CD4-positive, alpha-beta T cell treated with Interleukin-15 for 4 hours (primary cell): ENCODE measurements at regions not wholly inside any gene's neighbourhood (a gene's known extent, or its start where the extent isn't known, plus 50 kb on each side); places are given as distances from the start of the nearest gene placed in this dataset.

ENCODE experiments used
- DNase-seq: peaks from one replicate; pipeline ENCODE4 v3.0.0-alpha.2; 2020; ENCODE audit warnings: low spot score

DNA sequence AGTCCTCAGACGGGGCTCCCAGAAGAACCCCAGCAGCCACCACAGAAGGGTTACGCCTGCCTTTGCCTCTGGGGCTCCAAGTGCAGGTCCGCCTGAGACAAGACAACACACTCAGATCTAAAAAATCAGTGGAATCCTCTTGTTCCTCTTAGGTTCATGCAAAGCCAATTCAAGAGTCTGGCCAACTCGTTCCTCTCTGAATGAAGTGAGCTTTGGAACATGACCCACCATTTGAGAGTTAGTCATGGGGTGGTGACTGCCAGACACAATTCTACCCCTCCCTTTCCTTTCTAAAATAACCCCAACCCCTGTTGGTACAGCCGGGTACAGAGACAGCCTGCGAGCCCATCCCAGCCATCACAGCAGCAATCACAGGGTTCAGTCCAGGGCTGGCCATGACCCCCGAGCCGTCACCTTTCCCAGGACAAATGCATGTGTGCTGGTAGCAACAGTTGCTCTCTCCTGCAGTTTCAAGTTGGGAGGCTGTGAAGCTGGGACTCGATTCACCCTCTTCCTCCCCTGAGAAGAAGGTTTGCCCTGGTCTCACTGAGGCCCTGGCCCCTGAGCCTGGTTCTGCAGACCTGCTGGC lies 183.1 kb upstream of the SH3BP4 start:
- DNase-seq: no peak

DNA sequence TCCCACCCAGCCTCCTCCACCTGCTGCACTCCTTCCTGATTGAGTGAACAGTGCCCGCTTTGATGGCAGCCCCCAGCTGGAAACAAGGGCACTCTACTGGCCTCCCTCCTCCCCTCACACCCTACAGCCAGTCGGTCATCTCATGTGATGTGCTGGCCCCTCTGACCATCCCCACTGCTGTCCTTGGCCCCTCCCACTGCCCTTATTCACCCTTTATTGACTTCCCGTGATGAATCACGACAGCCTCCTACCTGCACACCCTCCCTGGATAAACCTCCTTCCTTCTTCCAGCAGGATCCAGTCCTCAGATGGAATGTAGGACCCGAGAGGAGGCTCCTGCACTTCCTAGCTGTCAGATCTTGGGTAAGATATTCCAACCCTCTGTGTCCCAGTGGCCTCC lies 186.5 kb upstream of the SH3BP4 start:
- DNase-seq: no peak

- DNase-seq: no peak
Measured at GRCh38 chr2:234764372-234764771, 187.4 kb upstream of the SH3BP4 start.

- DNase-seq: no peak
Measured at GRCh38 chr2:234763002-234763873, 188.6 kb upstream of the SH3BP4 start.

DNA sequence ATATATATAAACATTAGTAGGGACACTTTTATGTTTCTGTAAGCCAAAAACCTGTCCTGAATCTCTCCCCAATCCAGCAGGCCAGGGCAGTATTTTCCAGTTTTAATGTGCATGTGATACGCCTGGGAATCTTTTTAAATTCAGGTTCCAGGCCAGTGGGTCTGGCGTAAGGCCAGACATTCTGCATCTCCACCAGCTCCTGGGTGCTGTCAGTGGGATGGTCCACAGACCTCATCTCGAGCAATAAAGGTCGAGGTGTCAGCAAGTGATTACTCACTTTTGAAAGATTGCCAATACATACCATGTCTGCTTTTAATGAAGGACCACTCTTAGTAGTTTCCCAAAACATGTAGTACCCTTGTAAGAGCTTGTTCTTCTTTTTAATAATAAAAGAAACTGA lies 189.9 kb upstream of the SH3BP4 start:
- DNase-seq: no peak

- DNase-seq: no peak
Measured at GRCh38 chr2:234754126-234754525, 197.7 kb upstream of the SH3BP4 start.

DNA sequence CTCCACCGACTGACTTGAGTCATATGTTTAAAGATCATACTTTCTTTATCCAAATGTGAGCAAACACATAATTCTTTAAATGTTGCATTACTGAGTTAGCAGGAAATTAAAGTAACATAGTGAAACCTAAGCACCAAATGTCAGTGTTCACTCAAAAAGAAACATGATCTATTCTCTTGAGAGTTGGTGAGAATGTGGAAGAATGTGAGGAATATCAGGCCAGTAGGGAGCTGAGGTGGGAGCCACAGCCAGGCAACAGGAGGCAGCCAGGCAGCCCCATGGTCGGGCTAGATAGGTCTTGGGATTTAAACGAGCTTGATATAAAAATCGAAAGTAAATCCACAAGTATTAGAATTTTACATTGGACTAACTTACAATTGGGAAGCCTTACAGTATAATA lies 198.1 kb upstream of the SH3BP4 start:
- no peak for DNase-seq

- DNase-seq: no peak
Measured at GRCh38 chr2:234752966-234753365, 198.9 kb upstream of the SH3BP4 start.

DNA sequence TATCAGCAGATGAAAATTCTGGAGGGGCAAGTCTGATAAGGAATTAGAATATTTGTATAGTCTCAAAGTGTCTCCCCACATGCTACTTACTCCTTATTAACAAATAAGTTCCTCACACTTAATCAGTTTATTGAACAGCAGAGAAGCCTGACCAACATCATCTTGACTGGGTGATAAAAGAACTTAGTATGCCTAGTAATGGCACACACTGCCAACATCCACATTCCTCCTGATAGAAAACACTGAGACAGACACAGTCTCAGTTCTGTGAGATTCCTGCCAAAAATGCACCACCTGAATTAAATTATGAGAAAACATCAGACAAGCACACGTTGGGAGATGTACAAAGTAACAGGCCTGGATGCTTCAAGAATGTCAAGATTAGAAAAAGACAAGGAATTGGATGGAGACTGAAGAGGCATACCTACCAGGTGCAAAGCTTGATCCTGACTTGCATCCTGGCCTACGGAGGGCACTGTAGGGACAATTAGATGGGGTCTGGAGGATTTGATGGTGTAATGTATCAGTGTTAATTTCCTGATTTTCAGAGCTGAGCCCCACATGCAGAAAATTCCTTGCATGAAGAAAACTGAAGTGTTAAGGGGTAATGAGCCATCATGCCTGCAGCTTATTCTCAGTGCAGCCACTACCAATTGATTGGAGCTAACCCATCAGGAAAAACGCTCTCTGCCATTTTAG lies 200.4 kb upstream of the SH3BP4 start:
- DNase-seq: no peak

DNA sequence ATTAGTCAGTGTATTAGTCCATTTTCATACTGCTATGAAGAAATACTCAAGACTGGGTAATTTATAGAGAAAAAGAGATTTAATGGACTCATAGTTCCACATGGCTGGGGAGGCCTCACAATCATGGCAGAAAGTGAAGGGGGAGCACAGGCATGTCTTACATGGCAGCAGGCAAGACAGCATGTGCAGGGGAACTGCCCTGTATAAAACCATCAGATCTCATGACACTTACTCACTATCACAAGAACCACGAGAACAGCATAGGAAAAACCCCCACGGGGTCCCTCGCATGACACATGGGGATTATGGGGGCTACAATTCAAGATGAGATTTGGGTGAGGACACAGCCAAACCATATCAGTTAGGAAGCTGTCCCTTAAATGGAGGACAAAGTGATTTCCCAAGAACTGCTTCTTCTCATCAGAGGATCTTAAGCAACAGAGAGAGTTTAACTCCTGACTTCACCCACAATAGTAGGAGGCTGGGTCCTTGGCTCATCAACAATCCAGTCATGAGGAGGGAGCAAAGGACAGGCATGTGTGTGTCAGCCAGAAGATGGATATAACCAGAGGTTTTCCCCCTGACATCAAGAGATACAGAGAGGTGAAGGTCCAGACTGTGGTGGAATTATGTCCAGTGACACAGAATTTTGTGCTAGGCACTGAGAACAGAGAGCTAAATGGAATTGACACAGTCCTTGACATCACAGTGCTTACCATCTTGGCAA lies 203.8 kb upstream of the SH3BP4 start:
- DNase-seq: no peak

DNA sequence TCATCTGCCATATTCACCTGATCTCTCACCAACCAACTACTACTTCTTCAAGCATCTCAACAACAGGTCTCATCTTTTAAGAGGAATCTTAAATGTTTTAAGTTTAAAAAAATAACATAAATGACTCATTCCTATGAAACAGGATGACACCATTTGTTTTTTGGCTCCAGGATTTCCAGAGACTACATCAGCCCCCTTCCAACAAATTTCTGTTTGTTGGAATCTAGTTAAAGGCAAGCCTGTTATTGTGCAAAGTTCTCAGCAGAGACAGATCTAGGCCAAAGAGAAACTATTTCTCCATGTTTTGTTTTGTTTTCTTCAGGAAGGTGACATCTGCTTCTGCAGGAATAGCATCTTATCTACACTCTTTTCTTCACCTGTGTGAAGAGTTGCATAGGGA lies 204.8 kb upstream of the SH3BP4 start:
- DNase-seq: no peak

GRCh38 chr2:234745347-234745746 lies 206.5 kb upstream of the SH3BP4 start:
- no peak for DNase-seq

DNA sequence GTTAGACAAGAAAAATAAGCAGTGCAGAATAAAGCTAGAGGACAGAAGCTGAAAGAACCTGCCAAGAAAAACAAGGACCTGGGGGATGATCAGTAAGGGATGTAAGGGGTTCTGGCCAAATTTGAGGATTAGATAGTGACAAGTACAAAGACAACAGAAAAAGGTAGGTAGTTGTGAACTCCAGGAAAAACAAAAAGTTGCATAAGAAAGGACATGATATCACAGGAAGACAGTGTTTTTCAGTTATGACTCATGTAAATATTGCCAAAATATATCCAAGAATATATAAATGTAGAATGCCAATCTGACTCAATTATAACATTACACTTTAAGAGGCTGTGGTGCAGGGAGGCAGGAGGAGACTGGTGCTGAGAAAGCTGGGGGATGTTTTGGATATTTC lies 209.8 kb upstream of the SH3BP4 start:
- DNase-seq: no peak

DNA sequence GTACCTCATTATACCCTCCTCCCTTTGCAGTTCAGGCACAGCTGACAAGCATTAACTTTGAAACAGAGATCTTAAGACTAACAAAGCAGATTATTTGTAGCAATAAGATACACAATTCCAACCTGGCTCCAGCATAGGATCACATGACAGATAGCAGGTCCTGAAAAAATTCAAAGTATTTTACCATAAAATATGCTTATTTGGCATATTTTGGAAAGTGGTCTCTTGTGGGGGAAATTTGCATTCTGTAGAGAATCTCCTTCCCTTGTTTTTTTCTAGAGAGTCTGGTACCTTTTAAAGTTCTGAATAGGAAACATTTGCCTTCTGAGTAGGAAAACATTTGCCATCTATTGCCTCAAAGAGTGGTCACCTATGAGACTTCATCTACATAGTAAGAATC lies 212.8 kb upstream of the SH3BP4 start:
- DNase-seq: no peak

GRCh38 chr2:234735829-234736228 lies 216.0 kb upstream of the SH3BP4 start:
- DNase-seq: no peak

DNA sequence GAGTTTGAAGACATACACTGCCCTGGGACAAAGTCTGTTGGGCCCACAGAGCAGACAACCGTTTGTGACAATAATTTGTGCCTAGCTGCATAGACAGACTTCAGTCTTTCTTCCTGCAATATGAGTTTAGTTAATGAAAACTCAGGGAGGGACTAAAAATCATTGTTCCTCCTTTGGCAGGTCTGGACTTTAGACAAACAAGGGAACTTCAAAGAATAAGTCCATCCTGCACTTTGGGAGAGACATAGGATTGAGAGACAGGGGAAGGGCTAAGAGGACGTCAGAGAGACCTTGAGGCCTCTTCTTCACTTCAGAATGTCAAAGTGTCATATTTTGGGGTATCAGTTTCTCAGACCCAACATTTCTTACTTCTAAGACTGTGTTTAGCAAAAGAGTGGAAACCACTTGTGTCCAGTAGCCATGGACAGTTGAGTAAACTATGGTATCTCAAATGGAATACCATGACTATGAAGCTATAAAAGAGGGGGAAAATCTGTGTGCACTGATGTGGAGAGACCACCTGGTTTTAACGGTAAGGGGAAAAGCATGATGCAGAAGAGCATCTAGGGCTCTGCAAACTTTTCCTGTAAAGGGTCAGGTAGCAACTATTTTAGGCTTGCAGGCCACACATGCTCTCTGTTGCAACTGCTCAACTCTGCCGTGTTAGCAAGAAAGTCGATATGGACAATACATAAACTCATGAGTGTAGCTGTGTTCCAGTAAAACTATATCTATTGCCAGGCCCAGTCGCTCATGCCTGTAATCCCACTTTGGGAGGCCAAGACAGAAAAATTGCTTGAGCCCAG lies 217.8 kb upstream of the SH3BP4 start:
- DNase-seq: no peak

DNA sequence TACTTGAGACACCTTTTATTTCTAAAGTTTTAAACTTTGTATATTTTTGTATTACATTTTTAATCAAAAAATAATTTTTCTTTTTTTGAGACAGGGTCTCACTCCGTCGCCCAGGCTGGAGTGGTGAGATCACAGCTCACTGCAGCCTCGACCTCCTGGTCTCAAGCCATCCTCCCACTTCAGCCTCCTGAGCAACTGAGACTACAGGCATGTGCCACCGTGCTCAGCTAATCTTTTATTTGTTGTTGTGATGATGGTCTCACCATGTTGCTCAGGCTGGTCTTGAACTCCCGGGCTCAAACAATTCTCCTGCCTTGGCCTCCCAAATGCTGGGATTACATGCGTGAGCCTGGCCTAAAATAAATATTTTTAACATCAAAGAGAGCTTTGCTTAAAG lies 218.7 kb upstream of the SH3BP4 start:
- no peak for DNase-seq

DNA sequence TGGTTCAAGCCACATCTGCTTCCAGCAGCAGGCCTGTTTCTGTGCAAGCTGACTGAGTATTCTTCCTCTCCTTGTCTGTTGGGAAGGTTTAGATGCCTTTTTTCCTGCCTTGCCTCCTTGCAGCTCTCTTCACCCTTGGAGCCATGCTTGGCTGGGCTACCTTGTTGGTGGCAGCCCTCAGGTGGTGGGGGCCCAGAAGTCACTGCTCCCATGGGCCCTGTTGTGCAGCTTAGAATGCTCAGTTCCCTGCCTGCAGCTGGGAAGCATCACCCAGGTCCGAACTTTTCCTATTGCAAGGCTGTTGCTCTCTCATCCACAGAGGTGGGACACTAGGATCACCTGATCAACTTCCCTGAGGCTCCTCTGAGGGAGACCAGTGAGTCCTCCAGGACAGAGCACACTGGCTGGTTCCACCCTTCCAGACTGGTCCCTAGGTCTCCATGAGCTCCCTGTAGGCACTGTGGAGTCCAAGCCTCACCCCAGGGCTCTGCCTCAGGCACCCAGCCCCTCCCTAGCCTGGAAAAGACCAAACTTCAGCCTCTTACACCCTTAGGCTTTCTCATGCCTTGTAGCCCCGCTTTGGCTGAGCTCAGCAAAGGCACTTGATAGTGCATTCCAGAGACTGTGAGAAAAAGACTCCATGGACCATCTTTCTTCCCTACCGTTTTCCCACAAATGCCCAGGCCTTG lies 219.3 kb upstream of the SH3BP4 start:
- no peak for DNase-seq

- DNase-seq: no peak
Measured at GRCh38 chr2:234731236-234731635, 220.6 kb upstream of the SH3BP4 start.

DNA sequence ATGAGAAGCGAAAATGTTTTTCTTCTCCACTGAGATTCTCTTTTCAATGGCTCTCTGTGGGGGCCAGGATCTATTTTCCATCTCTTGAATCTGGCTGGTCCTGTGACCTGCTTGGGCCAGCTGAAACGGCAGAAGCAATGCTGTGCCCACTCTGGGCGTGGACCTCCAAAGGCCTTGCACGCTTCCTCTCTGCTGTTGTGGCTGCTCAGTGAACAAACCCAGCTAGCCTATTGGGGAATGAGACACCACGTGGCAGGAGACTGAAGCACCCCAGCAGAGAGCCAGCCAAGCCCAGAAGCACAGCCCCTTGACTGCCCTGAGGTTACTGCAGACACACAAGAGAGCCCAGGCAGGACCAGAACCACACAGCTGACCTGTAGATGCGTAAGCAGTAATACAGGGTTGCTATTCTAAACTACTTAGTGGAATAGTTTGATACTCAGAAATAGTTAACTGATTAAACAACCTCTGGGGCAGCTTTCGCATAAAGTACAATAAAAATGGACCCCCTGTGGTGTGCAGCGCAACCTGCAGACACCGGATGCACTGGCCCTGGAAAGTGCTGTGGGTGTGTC lies 221.7 kb upstream of the SH3BP4 start:
- DNase-seq: no peak
